Erythroblast (primary cell): ENCODE measurements at regions not wholly inside any gene's neighbourhood (a gene's known extent, or its start where the extent isn't known, plus 50 kb on each side); places are given as distances from the start of the nearest gene placed in this dataset.
"Not testable (repeated sequence)": the region's sequence is repeated elsewhere in the genome, so short reads cannot be mapped to it uniquely, and the experiment has no call there.

Experiments
- DNase-seq, 2 experiments: peaks; one replicate each; lab custom pipeline; 2025; lab: John Stamatoyannopoulos, UW
- GATA1 ChIP-seq: IDR thresholded peaks from 2 replicates; pipeline ENCODE4 v1.6.1; 2011; ENCODE audit warnings: low read depth, mild to moderate bottlenecking, control low read depth, low read length, moderate library complexity
- POLR2A ChIP-seq: IDR thresholded peaks from 2 replicates; pipeline ENCODE4 v1.6.1; 2011; ENCODE audit warnings: mild to moderate bottlenecking, low read length

DNA sequence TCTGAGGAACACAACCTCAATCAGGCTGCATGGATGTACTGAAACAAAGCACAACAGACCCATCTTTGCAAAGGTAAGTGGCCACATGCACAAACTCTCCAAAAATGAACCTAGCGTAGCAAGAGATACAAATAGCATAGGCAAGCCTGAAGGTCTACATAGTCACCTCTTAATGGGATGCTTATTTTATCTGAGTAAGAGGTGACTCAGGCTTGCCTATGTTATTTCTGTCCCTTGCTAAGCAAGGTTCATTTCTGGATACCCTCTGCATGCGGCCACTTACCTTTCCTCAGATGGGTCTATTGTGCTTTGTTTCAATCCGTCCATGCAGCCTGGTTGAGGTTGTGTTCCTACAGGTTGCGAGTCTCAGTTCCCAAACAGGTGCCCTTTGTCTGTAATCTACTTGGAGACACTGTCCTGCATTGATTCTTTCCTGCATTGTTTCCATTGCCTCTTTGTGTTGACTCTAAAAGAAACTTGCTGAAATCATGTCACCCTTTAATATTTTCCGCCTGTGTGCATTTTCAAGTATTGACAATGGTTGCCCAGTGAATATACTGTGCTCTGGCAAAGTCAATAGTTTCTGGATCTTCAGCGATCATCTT lies 291.8 kb upstream of the LYZL1 start:
- DNase-seq: no peak
- TF ChIP-seq POLR2A (no peak), GATA1 (no peak)

DNA sequence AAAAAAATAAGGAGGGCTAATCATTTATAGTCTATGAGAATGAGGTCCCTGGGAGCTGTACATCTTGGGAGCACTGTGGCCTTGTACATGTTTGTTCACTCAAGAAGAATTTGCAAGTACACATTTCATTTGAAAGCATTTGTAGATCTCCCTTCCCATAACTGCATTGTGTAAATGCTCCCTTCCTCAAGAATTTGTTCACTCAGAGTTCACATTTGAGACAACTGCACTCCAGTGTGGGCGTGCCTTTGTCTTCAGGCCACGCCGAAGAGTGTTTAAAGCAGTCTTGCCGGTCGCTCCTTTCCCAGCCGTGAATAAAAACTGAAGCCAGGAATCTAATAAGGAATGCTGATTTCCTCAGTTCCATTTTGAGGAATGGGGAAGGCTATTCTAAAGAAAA lies 291.1 kb upstream of the LYZL1 start:
- DNase-seq: no peak
- TF ChIP-seq GATA1: no peak
- no peak for TF ChIP-seq POLR2A

DNA sequence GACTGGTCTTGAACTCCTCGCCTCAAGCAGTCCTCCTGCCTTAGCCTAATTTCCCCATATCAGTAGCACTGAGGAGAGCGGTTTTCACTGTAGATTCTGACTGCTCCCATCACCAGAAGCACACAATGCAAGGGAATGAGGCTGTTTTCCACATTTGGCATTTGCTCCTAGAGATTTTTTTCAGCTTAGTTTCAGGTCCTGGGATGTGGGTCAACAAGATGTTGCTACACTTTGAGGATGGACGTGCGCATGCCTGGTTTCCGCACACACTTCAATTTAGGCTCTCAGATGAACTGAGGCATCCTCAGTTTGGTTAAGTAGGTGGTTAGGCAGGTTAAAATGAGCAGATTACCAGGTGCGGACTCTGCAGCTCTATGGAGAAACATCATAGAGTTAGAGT lies 287.1 kb upstream of the LYZL1 start:
- TF ChIP-seq GATA1: no peak
- TF ChIP-seq POLR2A: no peak
- no peak for DNase-seq

DNA sequence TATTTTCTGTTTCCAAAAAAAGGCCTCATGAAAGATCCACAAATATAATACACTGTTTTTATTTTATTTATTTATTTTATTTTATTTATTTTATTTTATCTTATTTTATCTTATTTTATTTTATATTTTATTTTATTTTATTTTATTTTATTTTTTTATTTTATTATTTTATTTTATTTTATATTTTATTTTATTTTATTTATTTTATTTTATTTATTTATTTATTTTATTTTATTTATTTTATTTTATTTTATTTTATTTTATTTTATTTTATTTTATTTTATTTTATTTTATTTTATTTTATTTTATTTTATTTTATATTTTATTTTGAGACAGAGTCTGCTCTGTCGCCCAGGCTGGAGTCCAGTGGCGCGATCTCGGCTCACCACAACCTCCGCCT lies 285.9 kb upstream of the LYZL1 start:
- DNase-seq: not testable (repeated sequence)

DNA sequence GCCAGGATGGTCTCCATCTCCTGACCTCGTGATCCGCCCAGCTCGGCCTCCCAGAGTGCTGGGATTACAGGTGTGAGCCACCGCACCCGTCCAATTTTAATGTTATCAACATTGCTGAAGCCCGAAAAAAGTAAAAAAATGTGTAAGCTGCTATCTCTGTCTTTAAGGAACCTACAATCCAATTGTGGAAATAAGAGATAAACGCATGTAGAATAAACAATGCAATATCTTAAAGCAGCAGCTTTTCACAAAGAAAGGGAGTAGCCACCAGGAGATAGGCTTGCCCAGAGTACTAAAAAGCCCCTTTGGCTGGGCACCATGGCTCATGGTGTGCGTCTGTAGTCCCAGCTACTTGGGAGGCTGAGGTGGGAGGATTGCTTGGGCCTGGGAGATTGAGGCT lies 282.9 kb upstream of the LYZL1 start:
- TF ChIP-seq GATA1 (no peak), POLR2A (no peak)
- peak in 1 of 2 experiments; percentile 50 for DNase-seq

DNA sequence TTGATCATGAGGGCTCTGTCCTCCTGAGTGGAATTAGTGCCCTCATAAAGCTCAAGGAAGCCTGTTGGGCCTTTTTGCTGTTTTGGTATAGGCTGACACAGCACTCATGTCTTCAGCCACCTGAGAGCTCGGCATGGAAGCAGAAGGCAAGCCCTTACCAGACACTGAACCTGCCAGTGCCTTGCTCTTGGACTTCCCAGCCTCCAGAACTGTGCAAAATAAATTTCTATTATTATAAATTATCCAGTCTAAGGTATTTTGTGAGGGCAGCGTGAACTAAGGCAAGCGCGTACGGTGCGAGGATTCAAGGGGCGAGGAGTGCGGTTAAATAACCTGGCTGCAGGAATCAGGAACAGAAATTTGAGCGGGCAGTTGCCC lies 281.5 kb upstream of the LYZL1 start:
- TF ChIP-seq POLR2A (no peak), GATA1 (no peak)
- DNase-seq: no peak

DNA sequence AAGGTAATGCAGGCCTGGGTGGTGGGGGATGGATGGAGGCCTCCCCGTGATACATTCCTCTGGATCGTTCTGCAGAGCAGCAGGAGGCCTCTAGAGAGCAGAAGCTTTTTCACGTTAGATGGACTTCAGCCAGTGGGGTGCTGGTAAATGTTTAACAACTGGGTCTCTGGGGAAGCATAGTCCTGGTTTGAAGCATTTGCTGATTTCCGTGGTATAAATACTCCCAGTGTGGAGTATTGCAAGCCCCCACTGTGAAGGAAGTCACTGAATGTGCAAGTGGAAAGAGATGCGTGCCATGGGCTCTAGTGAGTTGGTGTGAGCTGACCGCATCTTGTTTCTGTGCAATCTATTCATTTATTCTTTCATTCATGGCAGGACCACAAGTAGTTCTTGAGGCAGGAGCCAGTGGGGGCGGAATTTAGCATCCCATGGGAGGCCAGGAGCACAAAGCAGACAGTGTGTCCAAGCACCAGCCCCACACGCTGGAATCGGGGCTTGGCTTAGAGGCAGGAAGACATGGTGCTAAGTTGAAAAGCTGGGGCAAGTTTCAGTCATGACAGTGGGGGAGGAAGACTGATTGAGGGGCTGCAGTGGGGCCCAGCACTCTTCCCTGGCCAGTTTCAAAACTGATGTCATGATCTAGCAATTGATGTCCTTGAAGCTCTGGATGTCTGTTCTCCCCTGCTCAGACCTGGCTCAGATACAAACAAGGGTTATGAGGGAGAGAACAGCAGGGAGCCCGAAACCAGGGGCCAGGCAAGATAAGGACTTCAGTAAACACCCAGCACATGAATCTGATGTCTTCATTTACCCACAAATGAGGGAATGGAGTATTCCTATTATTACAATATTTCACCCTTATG lies 280.9 kb upstream of the LYZL1 start:
- peak; percentile 61 to 74 for DNase-seq

DNA sequence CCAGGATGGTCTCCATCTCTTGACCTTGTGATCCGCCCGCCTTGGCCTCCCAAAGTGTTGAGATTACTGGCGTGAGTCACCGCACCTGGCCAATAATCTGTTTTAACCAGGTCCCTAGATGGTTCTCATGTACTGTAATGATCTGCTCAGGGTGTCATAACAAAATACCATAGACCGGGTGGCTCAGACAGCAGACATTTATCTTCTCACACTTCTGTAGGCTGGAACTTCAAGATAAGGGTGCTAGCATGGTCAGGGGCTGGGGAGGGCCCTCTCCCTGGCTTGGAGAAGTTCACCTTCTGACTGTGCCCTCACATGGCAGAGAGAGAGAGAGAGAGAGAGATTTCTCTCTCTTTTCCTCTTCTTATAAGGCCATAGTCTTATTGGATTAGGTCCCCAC lies 279.4 kb upstream of the LYZL1 start:
- peak; percentile 87 to 92 for DNase-seq
- no peak for TF ChIP-seq POLR2A
- TF ChIP-seq GATA1: peak; percentile 10

More for the DNA sequence above, 280.9 kb upstream of the LYZL1 start:
- no peak for TF ChIP-seq POLR2A
- no peak for TF ChIP-seq GATA1

DNA sequence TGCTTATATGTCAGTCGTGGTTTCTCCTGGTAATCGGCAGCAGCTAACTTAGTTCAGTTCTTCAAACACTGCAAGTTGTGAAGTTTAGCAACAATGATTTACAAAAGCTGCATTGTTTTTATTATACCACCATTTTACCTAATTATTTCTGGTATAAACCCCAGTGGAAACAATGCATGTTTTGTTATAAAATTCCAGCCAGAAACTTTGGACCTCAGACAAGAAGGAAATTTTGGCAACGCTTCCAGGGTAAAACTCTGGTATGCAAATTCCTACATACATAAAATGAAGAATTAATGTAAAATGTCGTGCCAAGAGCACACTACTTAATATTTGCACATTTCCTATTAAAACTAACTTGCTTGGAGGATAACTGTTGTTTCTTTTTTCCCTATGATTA lies 277.4 kb upstream of the LYZL1 start:
- DNase-seq: no peak
- no peak for TF ChIP-seq POLR2A
- TF ChIP-seq GATA1: no peak

DNA sequence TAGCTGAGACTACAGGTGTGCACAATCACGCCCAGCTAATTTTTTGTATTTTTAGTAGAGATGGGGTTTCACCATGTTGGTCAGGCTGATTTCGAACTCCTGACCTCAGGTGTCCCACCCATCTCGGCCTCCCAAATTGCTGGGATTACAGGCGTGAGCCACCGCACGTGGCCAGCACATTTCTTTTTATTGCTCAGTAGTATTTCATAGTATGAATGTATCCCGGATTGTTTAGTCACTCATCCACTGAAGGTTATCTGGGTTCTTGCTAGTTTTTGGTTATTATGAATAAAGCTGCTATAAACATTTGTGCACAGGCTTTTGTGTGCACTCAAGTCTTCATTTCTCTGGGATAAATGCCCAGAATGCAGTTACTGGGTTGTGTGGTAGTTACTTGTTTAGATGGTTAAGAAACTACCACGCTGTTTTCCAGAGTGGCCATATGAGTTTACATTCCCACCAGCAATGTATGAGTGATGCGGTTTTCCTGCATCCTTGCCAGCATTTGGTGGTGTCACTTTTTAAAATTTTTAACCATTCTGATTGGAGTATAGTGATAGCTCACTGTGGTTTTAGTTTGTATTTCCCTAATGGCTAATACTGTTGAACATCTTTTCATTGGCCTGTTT lies 275.8 kb upstream of the LYZL1 start:
- TF ChIP-seq GATA1: no peak
- no peak for TF ChIP-seq POLR2A
- DNase-seq: no peak

DNA sequence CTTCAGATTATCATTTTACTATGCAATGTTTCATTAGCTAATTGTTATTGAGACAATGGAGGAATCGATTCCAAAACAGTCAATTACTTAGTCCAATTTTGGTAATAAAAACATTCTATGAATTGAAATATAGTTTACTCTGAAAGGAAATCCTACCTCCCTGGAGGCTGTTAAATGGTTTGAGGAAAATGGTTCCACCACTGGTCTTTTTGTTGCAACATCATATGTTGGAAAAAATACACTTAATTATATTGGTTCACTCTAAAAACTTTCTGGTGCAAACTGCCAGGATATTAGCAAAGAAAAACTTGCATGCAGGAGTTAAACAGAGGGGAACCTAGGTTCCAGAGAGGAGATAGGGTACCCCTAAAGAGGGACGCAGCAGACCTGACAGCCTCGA lies 267.3 kb upstream of the LYZL1 start:
- no peak for DNase-seq
- TF ChIP-seq POLR2A (no peak), GATA1 (no peak)

DNA sequence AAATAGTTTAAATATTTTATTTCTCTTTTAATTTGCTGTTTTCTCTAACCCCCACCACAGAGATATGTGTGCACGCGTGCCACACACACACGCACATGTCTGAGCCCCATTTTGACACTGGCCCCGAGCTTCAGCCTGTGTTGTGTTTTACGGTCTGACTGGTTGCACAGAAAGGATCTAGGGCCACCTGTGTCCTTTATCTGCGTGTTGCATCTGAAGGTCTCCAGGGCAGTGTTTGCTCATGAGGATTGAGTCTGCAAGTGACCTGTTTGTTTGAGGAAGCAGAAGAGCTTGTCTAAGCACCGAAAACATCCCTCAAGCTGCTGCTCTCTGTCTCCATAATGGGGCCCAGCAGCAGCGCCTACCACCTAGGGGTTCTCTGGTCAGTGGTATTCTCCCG lies 266.4 kb upstream of the LYZL1 start:
- no peak for DNase-seq
- TF ChIP-seq POLR2A (no peak), GATA1 (no peak)

DNA sequence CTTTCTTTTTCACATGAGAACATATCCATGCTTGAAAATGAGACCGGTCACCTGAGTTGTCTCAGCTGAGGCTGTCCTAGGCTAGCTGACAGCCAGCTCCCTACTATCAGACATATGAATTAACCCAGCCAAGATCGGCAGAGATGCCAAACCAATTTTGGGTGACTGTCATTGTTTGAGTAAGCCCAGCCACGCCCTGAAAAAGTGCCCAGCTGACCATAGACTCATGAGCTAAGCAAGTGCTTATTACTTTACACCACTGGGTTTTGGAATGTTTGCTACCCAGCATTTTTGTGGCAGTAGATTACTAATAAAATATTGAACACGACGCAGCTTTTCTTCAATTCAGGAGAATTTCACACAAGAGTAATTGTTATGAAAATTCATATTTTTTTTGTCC lies 265.2 kb upstream of the LYZL1 start:
- TF ChIP-seq GATA1: no peak
- no peak for DNase-seq

DNA sequence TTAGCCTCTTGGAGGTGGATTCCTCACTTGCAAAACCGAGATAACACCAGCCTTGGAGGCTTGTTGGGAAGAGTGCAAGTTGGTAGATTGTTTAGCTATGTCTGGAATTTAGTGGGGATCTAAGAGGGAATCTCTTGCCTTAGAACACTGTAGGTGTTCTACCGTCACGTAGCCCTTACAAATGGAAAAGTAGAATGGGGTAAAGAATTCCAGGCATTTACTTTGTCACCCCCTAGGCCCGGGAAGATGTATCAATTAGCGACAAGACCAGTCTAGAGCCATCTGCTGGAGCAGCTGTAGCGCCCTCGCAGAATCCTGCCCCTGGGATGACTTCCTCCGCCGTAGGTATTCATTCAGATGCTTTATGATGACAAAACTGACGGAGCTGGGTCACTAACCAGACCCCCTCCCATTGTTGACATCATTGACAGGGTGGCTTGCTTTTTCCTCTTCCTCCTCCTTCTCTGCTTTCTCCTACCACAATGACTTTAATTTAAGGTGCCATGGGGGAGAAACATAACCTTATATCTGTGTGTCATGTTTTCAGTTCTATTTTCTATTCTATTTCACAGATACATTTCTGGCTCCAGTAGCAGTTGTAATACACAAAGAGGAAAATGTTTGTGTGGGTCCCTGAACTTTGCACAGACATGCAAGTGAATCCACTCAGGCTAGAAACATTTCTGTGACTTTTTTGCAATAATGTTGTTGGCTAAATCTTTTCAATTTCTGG lies 262.6 kb upstream of the LYZL1 start:
- TF ChIP-seq POLR2A (no peak), GATA1 (no peak)
- DNase-seq: no peak
